ENCODE measurements at regions not wholly inside any gene's neighbourhood (a gene's known extent, or its start where the extent isn't known, plus 50 kb on each side); places are given as distances from the start of the nearest gene placed in this dataset.

DNA sequence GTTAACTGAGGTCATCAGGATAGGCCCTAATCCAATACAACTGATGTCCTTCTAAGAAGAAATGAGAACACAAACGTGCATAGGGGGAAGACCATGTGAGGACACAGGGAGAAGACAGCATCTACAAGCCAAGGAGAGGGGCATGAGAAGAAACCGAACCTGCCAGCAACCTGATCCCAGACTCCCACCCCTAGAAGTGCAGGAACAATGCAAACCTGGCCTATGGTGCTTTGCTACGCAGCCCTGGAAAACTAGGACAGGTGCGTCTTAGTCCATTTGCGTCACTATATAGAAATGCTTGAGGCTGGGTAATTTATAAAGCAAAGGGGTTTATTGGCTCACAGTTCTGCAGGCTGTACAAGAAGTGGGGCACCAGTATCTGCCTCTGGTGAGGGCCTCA, 322.6 kb upstream of the ZNF32 start:
- no peaks in the 10 kb centered on the region for H3K4me1 Mint-ChIP-seq (ENCODE audit: low read depth)
- intact Hi-C loops (cut with micrococcal nuclease): no loop called here
- no peak for DNase-seq
- CTCF ChIA-PET: no interaction called here
- H3K9me3 Mint-ChIP-seq: no peaks in the 10 kb centered on the region
- H3K27ac Mint-ChIP-seq: no peak overlapping the region
- H3K36me3 Mint-ChIP-seq (ENCODE audit: low read depth): no peaks in the 10 kb centered on the region
- H3K4me3 Mint-ChIP-seq: no peak overlapping the region
- no peaks in the 10 kb centered on the region for H3K27me3 Mint-ChIP-seq (ENCODE audit: low read depth)

DNA sequence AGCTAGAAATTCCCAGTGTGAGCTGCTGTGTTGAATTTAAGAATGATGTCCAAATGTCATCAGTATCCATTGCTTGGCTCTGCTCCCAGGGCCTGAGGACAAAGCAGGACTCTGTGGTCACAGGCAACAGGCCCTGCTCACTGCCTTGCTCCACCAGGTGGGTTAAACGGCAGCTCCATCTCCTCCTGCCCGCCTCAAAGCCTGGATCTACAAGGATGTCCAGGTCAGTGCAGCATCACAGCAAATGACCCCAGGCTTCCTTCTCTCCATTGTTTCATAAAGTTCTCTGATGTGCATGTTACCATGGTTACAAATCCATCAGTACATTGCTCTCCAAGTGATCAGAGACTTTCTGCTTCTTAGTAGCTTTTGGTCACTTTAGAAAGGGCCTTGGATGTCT, 322.0 kb upstream of the ZNF32 start:
- Mint-ChIP-seq H3K27me3 (ENCODE audit: low read depth) (peaks cover 3% of the 10 kb centered on the region), H3K9me3 (no peaks in the 10 kb centered on the region), H3K4me3 (no peak overlapping the region), H3K36me3 (ENCODE audit: low read depth) (no peaks in the 10 kb centered on the region), H3K27ac (no peak overlapping the region), H3K4me1 (ENCODE audit: low read depth) (no peaks in the 10 kb centered on the region)
- CTCF ChIA-PET: no interaction called here
- no peak for DNase-seq
- intact Hi-C loops (cut with micrococcal nuclease): no loop called here

DNA sequence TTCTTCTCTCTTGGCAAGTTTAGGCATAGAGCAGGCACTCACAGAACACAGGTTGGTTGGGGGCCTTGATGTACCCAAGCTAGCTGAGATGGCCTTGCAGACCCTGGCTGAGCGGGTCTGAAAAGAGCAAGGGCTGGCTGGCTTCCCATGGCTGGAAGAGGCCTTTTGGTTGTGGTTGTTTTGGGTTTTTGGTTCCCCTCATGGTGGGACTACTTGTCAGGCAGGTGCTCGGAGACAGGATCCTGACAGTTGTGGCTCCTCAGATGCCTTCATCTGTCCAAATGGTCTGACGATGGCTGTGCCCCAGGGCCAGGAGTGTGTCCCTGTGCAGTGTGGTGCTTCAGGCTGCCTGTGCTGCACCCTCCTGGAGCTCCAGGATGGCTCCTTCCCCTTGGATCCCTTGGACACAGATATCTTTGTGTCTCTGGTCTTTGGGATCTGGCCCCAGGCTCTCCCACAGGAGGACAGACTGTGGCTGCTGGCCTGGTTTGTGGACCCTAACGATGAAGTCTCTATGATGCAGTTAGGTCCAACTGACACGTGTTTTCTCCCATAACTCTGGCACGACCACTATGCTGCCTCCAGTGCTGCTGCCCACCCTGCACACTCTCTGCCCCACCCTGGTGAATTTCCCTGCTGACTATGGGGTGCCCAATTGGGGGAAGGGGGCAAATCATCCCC, 321.5 kb upstream of the ZNF32 start:
- Mint-ChIP-seq H3K4me1 (ENCODE audit: low read depth) (peaks cover 3% of the 10 kb centered on the region), H3K36me3 (ENCODE audit: low read depth) (no peaks in the 10 kb centered on the region), H3K27ac (no peak overlapping the region), H3K27me3 (ENCODE audit: low read depth) (peaks cover 5% of the 10 kb centered on the region), H3K9me3 (no peaks in the 10 kb centered on the region), H3K4me3 (no peak overlapping the region)
- no peak for DNase-seq
- CTCF ChIA-PET: no interaction called here
- intact Hi-C loops (cut with micrococcal nuclease): no loop called here

DNA sequence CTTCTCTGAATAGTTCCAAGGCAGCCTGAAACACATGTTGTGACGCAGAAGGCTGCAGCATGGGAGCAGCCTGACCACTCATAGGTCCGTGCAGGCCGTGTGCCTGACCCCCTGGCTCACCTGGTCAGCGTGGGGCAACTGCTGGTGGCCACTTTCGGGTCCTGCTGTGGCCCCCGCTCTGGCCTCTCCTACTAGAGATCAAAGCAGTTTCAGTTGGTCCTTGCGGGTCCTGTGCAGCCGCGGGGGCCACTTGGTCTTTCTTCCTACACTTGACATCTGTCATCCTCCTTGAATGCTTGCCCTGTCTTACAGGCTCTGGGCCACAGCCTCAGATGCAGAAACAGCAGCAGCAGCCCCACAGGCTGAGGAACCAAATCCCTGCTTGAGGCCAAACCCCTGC, 320.8 kb upstream of the ZNF32 start:
- CTCF ChIA-PET: no interaction called here
- peaks cover 7% of the 10 kb centered on the region for H3K27me3 Mint-ChIP-seq (ENCODE audit: low read depth)
- H3K9me3 Mint-ChIP-seq: no peaks in the 10 kb centered on the region
- no peak overlapping the region for H3K27ac Mint-ChIP-seq
- no peaks in the 10 kb centered on the region for H3K36me3 Mint-ChIP-seq (ENCODE audit: low read depth)
- no peak overlapping the region for H3K4me3 Mint-ChIP-seq
- intact Hi-C loops (cut with micrococcal nuclease): no loop called here
- DNase-seq: no peak
- peaks cover 9% of the 10 kb centered on the region for H3K4me1 Mint-ChIP-seq (ENCODE audit: low read depth)

DNA sequence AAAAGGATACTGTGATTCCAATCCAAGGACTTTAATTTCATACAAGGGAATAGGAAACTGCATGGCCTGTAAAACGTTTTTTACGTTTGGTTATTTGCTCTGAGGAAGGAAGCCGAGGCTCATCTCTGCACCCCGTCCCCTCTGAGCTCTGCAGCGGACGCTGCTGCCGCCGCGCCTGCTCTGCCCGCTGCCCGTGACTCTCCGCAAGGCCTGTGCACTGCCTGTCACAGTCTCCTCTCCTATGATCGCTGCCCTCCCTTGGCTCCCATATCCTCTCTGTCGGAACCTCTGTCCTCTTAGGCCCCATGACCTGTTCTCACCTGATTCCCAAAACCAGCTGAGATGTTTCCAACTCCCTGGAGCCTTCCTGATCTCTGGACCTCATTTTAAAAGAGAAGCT, 320.3 kb upstream of the ZNF32 start:
- H3K4me1 Mint-ChIP-seq (ENCODE audit: low read depth): peaks cover 11% of the 10 kb centered on the region
- intact Hi-C loops (cut with micrococcal nuclease): no loop called here
- no peak for DNase-seq
- no peaks in the 10 kb centered on the region for H3K36me3 Mint-ChIP-seq (ENCODE audit: low read depth)
- H3K27me3 Mint-ChIP-seq (ENCODE audit: low read depth): peaks cover 8% of the 10 kb centered on the region
- no peak overlapping the region for H3K27ac Mint-ChIP-seq
- H3K4me3 Mint-ChIP-seq: no peak overlapping the region
- CTCF ChIA-PET: interaction anchor here (0.6 kb wide), 1 partner anchor 261 kb away, joined by 3 read pairs; no protein-coding TSS in a partner anchor
- H3K9me3 Mint-ChIP-seq: no peaks in the 10 kb centered on the region

DNA sequence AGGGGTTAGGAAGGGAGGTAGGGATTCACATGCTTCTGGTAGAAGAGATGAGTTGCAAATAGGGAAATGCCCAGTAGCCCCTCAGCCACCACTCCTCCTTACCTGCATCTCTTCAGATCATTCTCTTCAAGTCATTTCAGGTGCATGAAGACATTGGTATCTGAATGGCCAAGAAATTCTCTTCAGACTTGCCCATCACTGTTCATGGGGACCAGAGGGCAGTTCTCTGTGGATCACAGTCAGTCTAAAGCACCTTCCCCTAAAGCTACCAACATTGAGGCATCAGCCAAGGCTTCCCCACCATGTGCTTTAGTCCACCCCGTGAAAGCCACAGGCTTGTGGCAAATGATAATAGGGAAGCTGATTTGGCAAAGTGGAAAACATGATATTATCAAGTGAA, 319.4 kb upstream of the ZNF32 start:
- Mint-ChIP-seq H3K4me1 (ENCODE audit: low read depth) (peaks cover 11% of the 10 kb centered on the region), H3K9me3 (no peaks in the 10 kb centered on the region), H3K27me3 (ENCODE audit: low read depth) (peaks cover 8% of the 10 kb centered on the region), H3K36me3 (ENCODE audit: low read depth) (no peaks in the 10 kb centered on the region), H3K27ac (no peak overlapping the region), H3K4me3 (no peak overlapping the region)
- no peak for DNase-seq
- intact Hi-C loops (cut with micrococcal nuclease): no loop called here
- CTCF ChIA-PET: no interaction called here

DNA sequence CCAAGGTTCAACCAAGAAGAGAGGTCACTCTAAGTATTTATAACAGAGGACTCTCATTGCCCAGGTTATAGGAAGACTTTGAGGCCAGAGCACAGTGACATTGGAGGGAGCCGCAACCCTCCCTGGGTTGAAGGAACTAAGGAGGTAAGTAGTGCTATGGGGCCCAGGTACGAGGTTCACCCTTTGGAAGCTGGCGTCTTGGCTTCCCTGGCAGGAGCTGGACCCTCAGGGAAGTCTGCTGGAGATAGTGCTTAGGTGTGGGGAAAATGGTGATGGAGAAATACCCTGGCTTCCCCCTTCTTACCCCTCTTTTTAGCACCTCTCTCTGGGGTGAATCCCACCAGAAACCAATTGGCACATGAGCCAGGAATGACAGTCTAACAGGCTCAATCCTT, 317.9 kb upstream of the ZNF32 start:
- DNase-seq: no peak
- Mint-ChIP-seq H3K27me3 (ENCODE audit: low read depth) (peaks cover 10% of the 10 kb centered on the region), H3K36me3 (ENCODE audit: low read depth) (no peaks in the 10 kb centered on the region), H3K4me3 (no peak overlapping the region), H3K9me3 (no peaks in the 10 kb centered on the region), H3K27ac (no peak overlapping the region), H3K4me1 (ENCODE audit: low read depth) (peaks cover 11% of the 10 kb centered on the region)
- CTCF ChIA-PET: no interaction called here
- intact Hi-C loops (cut with micrococcal nuclease): no loop called here

DNA sequence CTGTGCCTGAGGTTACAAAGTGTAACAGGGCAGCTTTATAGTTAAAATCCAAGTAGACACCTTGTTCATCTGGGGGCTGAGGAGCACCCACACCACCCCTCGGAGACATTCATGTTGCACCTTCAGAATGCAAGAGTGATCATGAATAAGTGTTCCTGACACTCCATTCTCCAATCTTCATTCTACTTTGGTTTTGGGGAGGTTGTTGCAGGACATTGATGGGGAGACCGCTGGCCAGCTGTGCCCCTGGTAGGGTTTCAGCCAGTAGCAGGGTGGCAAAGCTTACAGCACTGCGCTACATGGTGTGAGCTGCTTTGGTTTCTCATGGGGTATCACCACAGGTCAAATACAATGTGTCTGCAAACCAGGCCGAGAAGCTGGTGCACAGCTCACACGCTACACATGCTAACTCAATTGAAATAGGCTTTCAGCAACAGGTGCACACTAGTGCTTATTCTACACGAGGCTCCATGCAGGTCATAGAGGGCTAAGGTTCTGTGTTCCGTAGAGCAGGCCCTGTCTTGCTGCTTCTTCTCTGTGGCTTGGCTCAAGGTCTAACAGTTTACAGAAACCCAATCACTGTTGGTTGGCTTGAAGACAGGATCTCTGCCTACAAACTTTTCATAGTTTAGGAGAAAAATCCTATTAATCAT, 317.4 kb upstream of the ZNF32 start:
- no peaks in the 10 kb centered on the region for H3K36me3 Mint-ChIP-seq (ENCODE audit: low read depth)

DNA sequence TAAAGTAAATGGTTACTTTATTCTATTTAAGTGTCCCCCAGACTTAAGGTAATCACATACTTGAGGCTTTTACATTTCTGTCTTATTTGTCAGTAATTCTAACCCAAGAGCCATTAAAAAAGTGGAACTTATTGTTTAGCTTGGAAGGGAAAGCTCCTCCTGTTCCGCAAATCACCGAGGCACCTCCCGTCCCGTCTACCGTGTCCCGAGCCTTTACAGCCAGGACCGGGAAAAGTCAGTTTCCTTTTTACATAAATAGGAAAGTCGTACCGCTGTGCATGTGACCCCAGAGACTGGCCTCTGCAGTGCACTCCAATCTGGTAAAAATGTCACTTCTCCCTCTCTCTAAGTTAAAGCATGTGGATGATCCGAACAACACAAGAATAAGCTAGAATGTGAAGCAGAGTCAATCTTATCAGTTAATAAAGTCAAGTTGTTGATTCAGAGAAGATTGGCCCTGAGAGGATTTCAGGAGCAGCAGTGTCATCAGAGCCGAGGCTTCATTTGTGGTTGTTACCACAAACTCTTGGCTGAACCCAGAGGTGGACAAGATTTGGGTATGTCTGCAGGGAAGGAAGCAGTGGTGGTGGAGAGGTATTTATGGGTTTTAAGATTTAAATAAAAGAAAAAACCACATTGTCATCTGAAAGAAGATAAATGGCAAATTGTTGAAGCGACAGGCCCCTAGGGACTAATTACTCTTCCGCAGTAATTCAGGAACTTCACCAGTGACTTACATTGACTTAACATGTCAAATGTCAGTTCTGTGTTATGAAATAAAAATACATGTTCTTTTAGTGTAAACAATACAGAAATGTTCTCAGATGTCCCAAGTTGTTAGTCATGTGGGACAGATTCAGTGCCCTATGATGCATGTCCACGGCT, 316.6 kb upstream of the ZNF32 start:
- Mint-ChIP-seq H3K27me3 (ENCODE audit: low read depth) (peaks cover 10% of the 10 kb centered on the region), H3K36me3 (ENCODE audit: low read depth) (no peaks in the 10 kb centered on the region), H3K9me3 (no peaks in the 10 kb centered on the region), H3K4me3 (no peak overlapping the region), H3K4me1 (ENCODE audit: low read depth) (peaks cover 11% of the 10 kb centered on the region), H3K27ac (no peak overlapping the region)
- DNase-seq: no peak
- CTCF ChIA-PET: no interaction called here
- intact Hi-C loops (cut with micrococcal nuclease): no loop called here

More for the DNA sequence above, 317.4 kb upstream of the ZNF32 start:
- CTCF ChIA-PET: no interaction called here
- no peaks in the 10 kb centered on the region for H3K9me3 Mint-ChIP-seq
- H3K4me1 Mint-ChIP-seq (ENCODE audit: low read depth): peaks cover 11% of the 10 kb centered on the region
- DNase-seq: no peak
- no peak overlapping the region for H3K27ac Mint-ChIP-seq
- peaks cover 10% of the 10 kb centered on the region for H3K27me3 Mint-ChIP-seq (ENCODE audit: low read depth)
- H3K4me3 Mint-ChIP-seq: no peak overlapping the region
- intact Hi-C loops (cut with micrococcal nuclease): no loop called here

DNA sequence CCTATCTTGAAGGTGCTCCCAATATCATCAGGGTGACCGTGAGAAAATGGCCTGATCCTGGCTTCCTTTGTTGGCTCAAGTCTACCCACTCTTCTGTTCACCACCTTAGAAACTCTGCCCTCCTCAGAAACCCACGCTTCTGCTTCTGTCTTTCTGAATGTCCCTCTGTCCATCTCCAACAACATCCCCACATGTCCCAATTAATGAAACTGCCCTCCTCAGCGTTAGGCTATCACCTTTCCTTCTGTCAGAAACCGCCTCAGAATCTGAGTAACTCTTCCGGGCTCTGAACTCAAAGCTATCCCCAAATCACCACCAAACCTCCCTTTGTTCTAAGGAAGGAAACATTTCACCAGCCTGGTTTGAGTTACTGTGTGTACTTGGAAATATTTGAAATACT, 315.8 kb upstream of the ZNF32 start:
- no peak overlapping the region for H3K4me3 Mint-ChIP-seq
- H3K4me1 Mint-ChIP-seq (ENCODE audit: low read depth): peaks cover 11% of the 10 kb centered on the region
- no peaks in the 10 kb centered on the region for H3K9me3 Mint-ChIP-seq
- intact Hi-C loops (cut with micrococcal nuclease): no loop called here
- no peak for DNase-seq
- H3K27me3 Mint-ChIP-seq (ENCODE audit: low read depth): peaks cover 10% of the 10 kb centered on the region
- no peak overlapping the region for H3K27ac Mint-ChIP-seq
- H3K36me3 Mint-ChIP-seq (ENCODE audit: low read depth): no peaks in the 10 kb centered on the region
- CTCF ChIA-PET: no interaction called here

DNA sequence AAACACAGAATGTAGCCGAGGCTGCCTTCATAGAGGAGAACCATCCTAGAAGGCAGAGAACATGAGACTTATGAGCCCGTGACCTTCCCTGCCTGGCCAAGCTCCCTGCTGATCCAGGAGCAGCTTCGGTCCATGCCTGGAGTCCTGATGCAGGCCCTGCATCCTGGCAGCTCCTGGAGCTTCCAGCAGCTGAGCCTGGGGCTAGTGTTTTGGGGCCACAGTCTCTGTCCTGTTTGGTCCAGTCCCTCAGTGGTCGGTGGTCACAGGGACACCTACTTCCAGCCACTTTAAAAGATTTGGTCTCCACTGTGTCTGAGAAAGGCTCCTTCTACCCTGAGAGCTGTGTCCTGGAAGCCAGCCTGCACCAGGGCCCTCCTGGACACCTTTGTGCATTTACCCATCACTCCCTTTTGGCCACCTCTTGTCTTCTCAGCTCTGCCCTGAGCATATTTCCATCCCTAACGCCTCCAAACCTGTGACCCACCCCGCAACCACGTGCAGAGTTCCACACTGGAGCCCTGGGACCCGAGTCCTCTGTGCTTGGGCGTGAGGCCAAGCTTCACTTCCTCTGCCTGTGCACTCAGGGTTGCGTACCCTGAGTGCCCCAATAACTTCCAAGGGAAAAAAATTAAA, 315.2 kb upstream of the ZNF32 start:
- peaks cover 11% of the 10 kb centered on the region for H3K4me1 Mint-ChIP-seq (ENCODE audit: low read depth)
- H3K4me3 Mint-ChIP-seq: no peak overlapping the region
- peaks cover 10% of the 10 kb centered on the region for H3K27me3 Mint-ChIP-seq (ENCODE audit: low read depth)
- CTCF ChIA-PET: interaction anchor here (0.6 kb wide), 1 partner anchor 425 kb away, joined by 4 read pairs; no protein-coding TSS in a partner anchor
- DNase-seq: no peak
- H3K27ac Mint-ChIP-seq: no peak overlapping the region
- intact Hi-C loops (cut with micrococcal nuclease): no loop called here
- no peaks in the 10 kb centered on the region for H3K36me3 Mint-ChIP-seq (ENCODE audit: low read depth)
- no peaks in the 10 kb centered on the region for H3K9me3 Mint-ChIP-seq

DNA sequence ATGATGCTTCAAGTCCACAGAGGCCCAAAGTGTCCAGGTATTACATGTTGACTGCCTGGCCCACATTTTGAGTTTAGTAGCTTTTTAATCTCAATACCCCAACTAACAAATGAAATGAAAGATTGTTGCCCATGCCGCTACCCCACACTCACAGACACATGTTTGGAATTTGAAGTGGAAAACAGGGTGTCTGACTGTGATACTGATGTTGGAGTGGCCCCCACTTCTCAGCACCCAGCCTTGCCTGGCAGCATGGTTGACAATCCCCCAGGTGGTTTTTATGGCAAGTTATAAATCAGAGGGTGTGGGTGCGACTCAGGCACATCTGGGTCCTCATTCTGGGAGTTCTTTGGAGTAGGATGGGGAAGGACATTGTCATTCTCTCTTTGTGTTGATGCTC, 314.7 kb upstream of the ZNF32 start:
- Mint-ChIP-seq H3K27me3 (ENCODE audit: low read depth) (peaks cover 10% of the 10 kb centered on the region), H3K36me3 (ENCODE audit: low read depth) (no peaks in the 10 kb centered on the region), H3K27ac (no peak overlapping the region), H3K9me3 (no peaks in the 10 kb centered on the region), H3K4me1 (ENCODE audit: low read depth) (peaks cover 11% of the 10 kb centered on the region), H3K4me3 (no peak overlapping the region)
- intact Hi-C loops (cut with micrococcal nuclease): no loop called here
- no peak for DNase-seq
- CTCF ChIA-PET: interaction anchor here (0.6 kb wide), 1 partner anchor 425 kb away, joined by 4 read pairs; no protein-coding TSS in a partner anchor

Measured in activated naive CD4-positive, alpha-beta T cell treated with anti-CD3 and anti-CD28 coated beads for 36 hours (primary cell).